Panc1 (cell line): ENCODE measurements at regions not wholly inside any gene's neighbourhood (a gene's known extent, or its start where the extent isn't known, plus 50 kb on each side); places are given as distances from the start of the nearest gene placed in this dataset.

Experiments used
- ATAC-seq: fragments of 200-7000 bp; cut with Tn5 transposase; 2 replicates; pipeline ENCODE4 v1.9.1; 2020; ENCODE audit warnings: mild to moderate bottlenecking, moderate library complexity
- BruUV-seq: library from RNA; stranded (reverse); fragments of 400-500 nt; replicated peaks from 2 replicates; lab custom pipeline; 2021; lab: Mats Ljungman, UMichigan
- CTCF ChIA-PET: fragments of 300-600 bp; sonication (Branson Sonifier 250); formaldehyde crosslinking; loops from one replicate; lab custom pipeline; 2022; ENCODE audit warnings: antibody characterized with exemption; lab: Charles Lee
- POLR2A ChIA-PET: fragments of 300-600 bp; sonication (Branson Sonifier 250); formaldehyde crosslinking; loops from one replicate; lab custom pipeline; 2022; ENCODE audit warnings: antibody characterized with exemption; lab: Charles Lee
- DNase-seq: peaks from one replicate; pipeline ENCODE4 v3.0.0-alpha.2; 2010; ENCODE audit warnings: low read depth, low spot score
- H3K27ac ChIP-seq: 2 replicates; pipeline ENCODE4 v1.5.1; 2011; ENCODE audit warnings: mild to moderate bottlenecking, low read length, inconsistent platforms
- H3K27me3 ChIP-seq: fragments of 200-500 bp; sonication (Bioruptor generic); 2 replicates; pipeline ENCODE4 v1.6.0; 2014; ENCODE audit warnings: low read length, inconsistent platforms; ENCODE audit not compliant: control insufficient read depth, insufficient read depth
- H3K36me3 ChIP-seq: fragments of 200-500 bp; sonication (Bioruptor generic); 2 replicates; pipeline ENCODE4 v1.5.1; 2014; ENCODE audit warnings: inconsistent platforms, mild to moderate bottlenecking, low read length, moderate library complexity; ENCODE audit not compliant: control insufficient read depth, insufficient read depth
- H3K4me1 ChIP-seq: 2 replicates; pipeline ENCODE4 v1.5.1; 2011; ENCODE audit warnings: inconsistent platforms, mild to moderate bottlenecking, low read length, moderate library complexity; ENCODE audit not compliant: control insufficient read depth, insufficient read depth
- H3K4me3 ChIP-seq, 2 experiments: 2 replicates each; pipeline ENCODE4 v1.5.1; 2011 to 2012; ENCODE audit warnings: low read depth in 2 of 2, low read length in 2 of 2, mild to moderate bottlenecking in 2 of 2, inconsistent platforms in 1 of 2, moderate library complexity in 1 of 2
- H3K9me3 ChIP-seq: fragments of 200-500 bp; sonication (Bioruptor generic); 2 replicates; pipeline ENCODE4 v1.5.1; 2014; ENCODE audit warnings: low read depth, mild to moderate bottlenecking, inconsistent platforms, low read length, moderate library complexity; ENCODE audit not compliant: control insufficient read depth, insufficient read depth
- POLR2AphosphoS5 ChIP-seq: IDR thresholded peaks from 2 replicates; pipeline ENCODE4 v1.6.1; 2012; ENCODE audit warnings: mild to moderate bottlenecking, low read depth, low read length, moderate library complexity
- REST ChIP-seq, 2 experiments: IDR thresholded peaks; 2 replicates each; pipeline ENCODE4 v1.6.1; 2011 to 2012; ENCODE audit warnings: low read depth in 2 of 2, control low read depth in 1 of 2, low read length in 1 of 2, mild to moderate bottlenecking in 1 of 2, moderate library complexity in 1 of 2; ENCODE audit not compliant: insufficient read depth in 1 of 2
- SIN3A ChIP-seq: IDR thresholded peaks from 2 replicates; pipeline ENCODE4 v1.6.1; 2012; ENCODE audit warnings: low read depth, mild to moderate bottlenecking, low read length, moderate library complexity, borderline replicate concordance; ENCODE audit not compliant: insufficient read depth
- TCF7L2 ChIP-seq: IDR thresholded peaks from 2 replicates; pipeline ENCODE4 v1.6.1; 2011; ENCODE audit warnings: mild to moderate bottlenecking, low read depth, low read length, inconsistent platforms
- in situ Hi-C: cut with HindIII; loops from 2 replicates; pipeline ENCODE4 v1.10.0; 2016; ENCODE audit warnings: low sequenced_read_pairs, low pct_unique_long_range_greater_than_20kb
- intact Hi-C: fragments of 100-400 bp; cut with micrococcal nuclease; formaldehyde crosslinking; loops from one replicate; pipeline ENCODE4 v1.10.0; 2022; ENCODE audit not compliant: unreplicated experiment
- TF ChIP-seq, protein P1 (sequence below): fragments of 450-650 bp; IDR thresholded peaks from 2 replicates; pipeline ENCODE4 v1.5.1; 2017; ENCODE audit warnings: mild to moderate bottlenecking

DNA sequence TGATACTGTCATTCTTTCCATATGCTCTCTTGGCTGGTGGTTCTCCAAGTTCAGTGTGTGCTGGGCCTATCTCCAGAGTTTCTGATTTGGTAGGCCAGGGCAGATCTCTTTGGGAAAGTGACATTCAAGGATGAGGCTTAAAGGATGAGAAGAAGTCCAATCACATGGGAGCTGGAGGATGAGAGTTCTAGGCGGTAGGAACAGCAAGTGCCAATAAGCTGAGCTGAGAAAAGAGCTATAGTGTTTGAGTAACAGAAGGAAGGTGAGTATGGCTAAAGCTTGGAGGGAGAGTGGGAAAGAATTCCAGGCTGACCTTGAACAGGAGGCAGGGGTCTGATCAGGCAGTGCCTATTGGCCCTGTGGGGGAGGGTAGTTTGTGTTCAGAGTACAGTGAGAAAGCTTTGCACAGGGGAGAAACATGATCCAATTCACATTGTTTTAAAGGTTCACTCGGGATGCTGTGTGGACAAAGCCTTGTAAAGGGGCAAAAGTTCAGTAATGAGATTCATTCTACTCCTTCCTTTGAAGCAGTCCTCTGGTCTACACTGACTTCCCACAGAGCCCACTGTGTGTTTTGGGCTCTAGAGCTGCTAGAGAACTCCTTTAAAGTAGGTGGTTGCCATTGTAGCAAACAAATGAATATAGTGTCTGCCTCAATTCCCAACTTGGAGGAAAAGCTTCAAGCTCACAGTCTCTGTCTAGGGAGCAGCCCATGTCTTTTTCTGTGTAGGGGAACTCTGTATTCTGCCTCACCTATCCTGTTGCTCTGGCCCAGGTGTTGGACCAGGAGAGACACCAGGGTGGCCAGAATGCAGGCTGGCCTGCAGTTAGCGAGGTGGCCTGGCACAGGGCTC lies 81.8 kb downstream of the FASTKD2 start:
- no peaks in the 10 kb centered on the region for H3K9me3 ChIP-seq
- no peak overlapping the region for H3K4me3 ChIP-seq
- H3K27me3 ChIP-seq = no peaks in the 10 kb centered on the region
- no peak overlapping the region for H3K27ac ChIP-seq
- no peak for DNase-seq
- intact Hi-C loops = no loop called here
- TF ChIP-seq REST (IDR thresholded peaks at IDR 0.05; ENCODE audit: insufficient read depth in 1 of 2, low read depth in 2 of 2, low read length in 1 of 2) = no peak
- no peak for TF ChIP-seq TCF7L2
- TF ChIP-seq POLR2AphosphoS5 = no peak
- H3K4me1 ChIP-seq = no peaks in the 10 kb centered on the region
- POLR2A ChIA-PET = no interaction called here
- BruUV-seq = no TSS peak
- in situ Hi-C loops = no loop called here
- CTCF ChIA-PET = no interaction called here
- no peak for ATAC-seq
- no peaks in the 10 kb centered on the region for H3K36me3 ChIP-seq

DNA sequence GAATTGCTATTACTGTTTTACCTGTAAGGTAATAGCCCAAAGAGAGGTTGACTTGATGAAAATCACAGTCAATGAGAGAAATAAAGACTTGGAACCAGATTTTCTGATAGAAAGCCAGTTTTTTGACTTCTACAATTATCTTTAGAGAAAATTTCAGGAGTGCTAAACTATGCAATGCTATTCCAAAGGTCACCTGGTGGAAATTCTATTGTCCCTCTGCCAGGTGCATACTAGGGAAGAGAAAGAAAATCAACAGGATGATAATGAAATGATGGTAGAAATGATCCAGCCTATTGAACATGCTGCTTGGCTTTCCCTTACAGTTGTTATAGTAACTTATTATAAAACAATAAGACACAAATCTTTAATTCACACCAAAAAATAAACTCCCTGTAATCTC lies 85.0 kb downstream of the FASTKD2 start:
- DNase-seq = no peak
- ChIA-PET CTCF (no interaction called here), POLR2A (no interaction called here)
- Histone ChIP-seq H3K27ac (no peak overlapping the region), H3K9me3 (no peaks in the 10 kb centered on the region), H3K4me3 (no peak overlapping the region), H3K27me3 (no peaks in the 10 kb centered on the region), H3K4me1 (no peaks in the 10 kb centered on the region), H3K36me3 (no peaks in the 10 kb centered on the region)
- TF ChIP-seq SIN3A = no peak
- no peak for TF ChIP-seq REST (IDR thresholded peaks at IDR 0.05; ENCODE audit: insufficient read depth in 1 of 2, low read depth in 2 of 2, low read length in 1 of 2)
- TF ChIP-seq TCF7L2 = no peak
- TF ChIP-seq, protein P1, sequence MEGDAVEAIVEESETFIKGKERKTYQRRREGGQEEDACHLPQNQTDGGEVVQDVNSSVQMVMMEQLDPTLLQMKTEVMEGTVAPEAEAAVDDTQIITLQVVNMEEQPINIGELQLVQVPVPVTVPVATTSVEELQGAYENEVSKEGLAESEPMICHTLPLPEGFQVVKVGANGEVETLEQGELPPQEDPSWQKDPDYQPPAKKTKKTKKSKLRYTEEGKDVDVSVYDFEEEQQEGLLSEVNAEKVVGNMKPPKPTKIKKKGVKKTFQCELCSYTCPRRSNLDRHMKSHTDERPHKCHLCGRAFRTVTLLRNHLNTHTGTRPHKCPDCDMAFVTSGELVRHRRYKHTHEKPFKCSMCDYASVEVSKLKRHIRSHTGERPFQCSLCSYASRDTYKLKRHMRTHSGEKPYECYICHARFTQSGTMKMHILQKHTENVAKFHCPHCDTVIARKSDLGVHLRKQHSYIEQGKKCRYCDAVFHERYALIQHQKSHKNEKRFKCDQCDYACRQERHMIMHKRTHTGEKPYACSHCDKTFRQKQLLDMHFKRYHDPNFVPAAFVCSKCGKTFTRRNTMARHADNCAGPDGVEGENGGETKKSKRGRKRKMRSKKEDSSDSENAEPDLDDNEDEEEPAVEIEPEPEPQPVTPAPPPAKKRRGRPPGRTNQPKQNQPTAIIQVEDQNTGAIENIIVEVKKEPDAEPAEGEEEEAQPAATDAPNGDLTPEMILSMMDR = no peak
- in situ Hi-C loops = no loop called here
- no TSS peak for BruUV-seq
- intact Hi-C loops = no loop called here
- no peak for ATAC-seq
